SK-N-SH (cell line): ENCODE measurements at regions not wholly inside any gene's neighbourhood (a gene's known extent, or its start where the extent isn't known, plus 50 kb on each side); places are given as distances from the start of the nearest gene placed in this dataset.

Experiments used
- CHD2 ChIP-seq: fragments of 150-350 bp; IDR thresholded peaks from 2 replicates; pipeline ENCODE4 v1.6.1; 2018; ENCODE audit warnings: low read length; ENCODE audit not compliant: partially characterized antibody
- CTCF ChIP-seq: fragments of 200-600 bp; sonication (generic); IDR thresholded peaks from 2 replicates; pipeline ENCODE4 v1.6.1; 2017; ENCODE audit warnings: antibody characterized with exemption, mild to moderate bottlenecking, moderate library complexity
- ELF1 ChIP-seq: IDR thresholded peaks from 2 replicates; pipeline ENCODE4 v1.4.0; 2012
- FOXJ3 ChIP-seq: sonication (generic); formaldehyde crosslinking; IDR thresholded peaks from 2 replicates; pipeline ENCODE4 v1.5.1; 2020; ENCODE audit warnings: mild to moderate bottlenecking, missing genetic modification reagents
- FOXM1 ChIP-seq: IDR thresholded peaks from 2 replicates; pipeline ENCODE4 v1.4.0; 2012; ENCODE audit warnings: low read depth, mild to moderate bottlenecking
- GATA2 ChIP-seq: sonication (generic); formaldehyde crosslinking; IDR thresholded peaks from 2 replicates; pipeline ENCODE4 v1.5.0; 2020; ENCODE audit warnings: mild to moderate bottlenecking, missing genetic modification reagents
- MEF2A ChIP-seq: IDR thresholded peaks from 2 replicates; pipeline ENCODE4 v1.4.0; 2012; ENCODE audit warnings: low read depth, borderline replicate concordance
- NRF1 ChIP-seq: IDR thresholded peaks from 2 replicates; pipeline ENCODE4 v1.6.1; 2012; ENCODE audit warnings: low read depth, mild to moderate bottlenecking, low read length
- PBX3 ChIP-seq: IDR thresholded peaks from 2 replicates; pipeline ENCODE4; 2012
- RAD21 ChIP-seq: IDR thresholded peaks from 2 replicates; pipeline ENCODE4 v1.6.1; 2012; ENCODE audit warnings: mild to moderate bottlenecking, low read length
- RCOR1 ChIP-seq: fragments of 150-350 bp; IDR thresholded peaks from 2 replicates; pipeline ENCODE4 v1.6.1; 2017; ENCODE audit warnings: antibody characterized with exemption, low read length
- REST ChIP-seq: IDR thresholded peaks from 2 replicates; pipeline ENCODE4 v1.6.1; 2012; ENCODE audit warnings: mild to moderate bottlenecking, low read depth, low read length, moderate library complexity
- RFX5 ChIP-seq: IDR thresholded peaks from 2 replicates; pipeline ENCODE4 v1.6.1; 2012; ENCODE audit warnings: mild to moderate bottlenecking, improper control_type of control experiment, low read length
- SMC3 ChIP-seq: IDR thresholded peaks from 2 replicates; pipeline ENCODE4 v1.6.1; 2012; ENCODE audit warnings: low read depth, low read length, improper control_type of control experiment
- USF1 ChIP-seq: IDR thresholded peaks from 2 replicates; pipeline ENCODE4 v1.4.0; 2012; ENCODE audit warnings: low read depth, borderline replicate concordance
- USF2 ChIP-seq: fragments of 150-350 bp; IDR thresholded peaks from 2 replicates; pipeline ENCODE4 v1.6.1; 2017; ENCODE audit warnings: antibody characterized with exemption, low read length, low read depth, borderline replicate concordance
- ZBTB33 ChIP-seq: IDR thresholded peaks from 2 replicates; pipeline ENCODE4 v1.4.0; 2012; ENCODE audit warnings: low read depth, borderline replicate concordance

- TF ChIP-seq FOXJ3 (CRISPR knock-in tag), result no peak
- TF ChIP-seq NRF1, result no peak
- peak; percentile 52 for TF ChIP-seq GATA2 (CRISPR knock-in tag)
- TF ChIP-seq ZBTB33, result no peak
- TF ChIP-seq CHD2, result no peak
- peak; percentile 18; the same call in 1 of the 2 replicates for TF ChIP-seq RCOR1
- no peak for TF ChIP-seq SMC3
- no peak for TF ChIP-seq CTCF
- no peak for TF ChIP-seq RAD21
- TF ChIP-seq RFX5, result no peak
- no peak for TF ChIP-seq FOXM1
- TF ChIP-seq MEF2A, result no peak
- TF ChIP-seq USF2, result no peak
- TF ChIP-seq USF1, result no peak
- TF ChIP-seq REST, result no peak
- peak; percentile 41 for TF ChIP-seq PBX3
- TF ChIP-seq ELF1, result no peak
- TF ChIP-seq, all 33 proteins: peak for 6
Measured at GRCh38 chr4:125837493-125838201, 522.9 kb downstream of the FAT4 start (continued).
